T-helper 1 cell treated with Interleukin-12 subunit alpha and Interleukin-12 subunit beta and Interleukin-4 antibody, amounts not matched to agents 30 μg/mL and 1 μg/mL, for 36 hours (primary cell): ENCODE measurements at regions not wholly inside any gene's neighbourhood (a gene's known extent, or its start where the extent isn't known, plus 50 kb on each side); places are given as distances from the start of the nearest gene placed in this dataset.

Experiments
- H3K27ac Mint-ChIP-seq: one replicate; pipeline ENCODE4 v1.8.0; 2021; ENCODE audit warnings: mild to moderate bottlenecking, mixed read lengths
- H3K27me3 Mint-ChIP-seq: one replicate; pipeline ENCODE4 v1.8.0; 2021; ENCODE audit warnings: low read depth, mixed read lengths
- H3K36me3 Mint-ChIP-seq: one replicate; pipeline ENCODE4 v1.8.0; 2021; ENCODE audit warnings: low read depth, mixed read lengths
- H3K4me1 Mint-ChIP-seq: one replicate; pipeline ENCODE4 v1.8.0; 2021; ENCODE audit warnings: low read depth, mixed read lengths
- H3K4me3 Mint-ChIP-seq: one replicate; pipeline ENCODE4 v1.8.0; 2021; ENCODE audit warnings: mild to moderate bottlenecking, moderate library complexity, mixed read lengths
- H3K9me3 Mint-ChIP-seq: one replicate; pipeline ENCODE4 v1.8.0; 2021; ENCODE audit warnings: mixed read lengths

- no peaks in the 10 kb centered on the region for H3K36me3 Mint-ChIP-seq
- no peaks in the 10 kb centered on the region for H3K4me1 Mint-ChIP-seq
- H3K9me3 Mint-ChIP-seq = no peaks in the 10 kb centered on the region
- no peaks in the 10 kb centered on the region for H3K27me3 Mint-ChIP-seq
- no peak overlapping the region for H3K4me3 Mint-ChIP-seq
- no peak overlapping the region for H3K27ac Mint-ChIP-seq
These were observed 53.5 kb downstream of the ZNF608 start for GRCh38 chr5:124692950-124693349.

- Mint-ChIP-seq H3K4me3 (no peak overlapping the region), H3K4me1 (no peaks in the 10 kb centered on the region), H3K9me3 (no peaks in the 10 kb centered on the region), H3K27ac (no peak overlapping the region), H3K27me3 (no peaks in the 10 kb centered on the region), H3K36me3 (no peaks in the 10 kb centered on the region)
These were observed 54.1 kb downstream of the ZNF608 start for GRCh38 chr5:124692324-124692723.

DNA sequence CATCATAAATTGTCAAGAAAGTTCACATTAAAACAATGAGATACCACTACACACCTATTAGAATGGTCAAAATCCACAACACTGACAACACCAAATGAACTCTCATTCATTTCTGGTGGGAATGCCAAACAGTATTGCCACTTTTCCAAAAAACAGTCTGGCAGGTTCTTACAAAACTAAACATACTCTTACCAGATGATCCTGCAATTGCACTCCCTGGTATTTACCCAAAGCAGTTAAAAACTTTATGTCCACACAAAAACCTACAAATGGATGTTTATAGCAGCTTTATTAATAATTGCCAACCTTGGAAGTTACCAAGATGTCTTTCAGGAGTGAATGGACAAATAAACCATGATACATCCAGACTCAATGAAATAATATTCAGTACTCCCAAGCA is 56.8 kb downstream of the ZNF608 start:
- H3K4me1 Mint-ChIP-seq = no peaks in the 10 kb centered on the region
- no peaks in the 10 kb centered on the region for H3K36me3 Mint-ChIP-seq
- H3K4me3 Mint-ChIP-seq = no peak overlapping the region
- H3K27ac Mint-ChIP-seq = no peak overlapping the region
- H3K27me3 Mint-ChIP-seq = no peaks in the 10 kb centered on the region
- H3K9me3 Mint-ChIP-seq = no peaks in the 10 kb centered on the region

DNA sequence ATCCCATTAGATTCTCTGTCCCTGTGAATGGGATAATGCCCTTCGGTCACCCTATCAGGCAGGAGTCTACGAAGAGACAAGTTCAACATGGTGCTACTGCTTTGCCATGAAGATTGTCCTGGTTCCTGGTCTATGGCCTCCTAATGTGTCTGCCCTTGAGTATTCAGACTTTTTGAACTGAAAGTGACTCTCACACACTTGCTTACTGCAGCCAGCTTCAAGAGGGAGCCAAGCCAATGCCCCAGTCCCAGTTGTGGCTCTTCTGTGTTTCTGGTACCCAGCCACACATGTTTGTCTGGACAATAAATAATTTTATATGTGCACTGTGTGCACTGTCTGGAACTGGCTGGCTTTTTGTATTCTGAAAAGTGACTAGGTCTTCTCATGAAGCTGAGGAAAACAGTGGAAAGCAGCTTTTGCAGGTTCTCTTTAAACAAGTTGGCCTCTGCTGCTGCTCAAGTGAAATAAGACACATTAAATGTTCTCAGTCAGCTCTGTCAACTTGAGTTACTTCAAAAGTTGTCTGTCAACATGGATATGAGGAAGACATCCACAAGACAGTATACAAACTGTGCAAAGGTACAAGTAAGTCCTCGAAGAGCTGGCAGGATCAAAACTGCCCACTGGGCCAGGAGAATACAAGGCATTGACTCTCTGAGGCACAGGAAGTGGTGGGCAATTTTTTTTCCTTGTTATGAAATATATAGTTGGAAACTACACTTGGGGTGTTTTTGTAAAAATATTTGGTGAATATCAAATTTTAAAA is 60.0 kb downstream of the ZNF608 start:
- Mint-ChIP-seq H3K9me3 (no peaks in the 10 kb centered on the region), H3K4me3 (no peak overlapping the region), H3K36me3 (no peaks in the 10 kb centered on the region), H3K27ac (no peak overlapping the region), H3K4me1 (no peaks in the 10 kb centered on the region), H3K27me3 (no peaks in the 10 kb centered on the region)

DNA sequence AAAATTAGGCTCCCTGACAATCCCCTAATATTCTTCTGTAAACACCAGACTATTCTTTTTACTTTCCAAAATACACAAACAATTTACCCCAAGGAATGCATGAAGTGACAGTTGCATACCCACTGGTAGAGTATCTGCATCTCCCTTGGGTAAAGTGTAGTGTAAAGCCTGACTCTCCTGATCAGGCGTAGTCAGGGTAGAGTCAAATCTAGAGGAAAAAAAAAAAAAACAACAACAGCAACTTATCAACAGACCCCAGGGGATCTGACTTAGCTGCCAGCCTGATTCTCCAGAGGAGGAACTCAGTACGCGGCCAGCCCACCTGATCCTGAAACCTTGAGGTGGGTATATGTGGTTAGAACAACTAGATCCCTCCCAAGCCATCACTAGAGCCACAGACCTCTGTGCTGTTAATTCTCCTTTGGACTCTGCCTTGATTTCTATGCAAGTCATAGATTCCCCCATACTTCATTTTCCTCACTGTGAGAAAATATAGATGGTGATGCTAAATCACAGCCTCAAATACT is 61.0 kb downstream of the ZNF608 start:
- no peak overlapping the region for H3K27ac Mint-ChIP-seq
- no peaks in the 10 kb centered on the region for H3K9me3 Mint-ChIP-seq
- no peak overlapping the region for H3K4me3 Mint-ChIP-seq
- no peaks in the 10 kb centered on the region for H3K27me3 Mint-ChIP-seq
- H3K4me1 Mint-ChIP-seq = no peaks in the 10 kb centered on the region
- no peaks in the 10 kb centered on the region for H3K36me3 Mint-ChIP-seq

DNA sequence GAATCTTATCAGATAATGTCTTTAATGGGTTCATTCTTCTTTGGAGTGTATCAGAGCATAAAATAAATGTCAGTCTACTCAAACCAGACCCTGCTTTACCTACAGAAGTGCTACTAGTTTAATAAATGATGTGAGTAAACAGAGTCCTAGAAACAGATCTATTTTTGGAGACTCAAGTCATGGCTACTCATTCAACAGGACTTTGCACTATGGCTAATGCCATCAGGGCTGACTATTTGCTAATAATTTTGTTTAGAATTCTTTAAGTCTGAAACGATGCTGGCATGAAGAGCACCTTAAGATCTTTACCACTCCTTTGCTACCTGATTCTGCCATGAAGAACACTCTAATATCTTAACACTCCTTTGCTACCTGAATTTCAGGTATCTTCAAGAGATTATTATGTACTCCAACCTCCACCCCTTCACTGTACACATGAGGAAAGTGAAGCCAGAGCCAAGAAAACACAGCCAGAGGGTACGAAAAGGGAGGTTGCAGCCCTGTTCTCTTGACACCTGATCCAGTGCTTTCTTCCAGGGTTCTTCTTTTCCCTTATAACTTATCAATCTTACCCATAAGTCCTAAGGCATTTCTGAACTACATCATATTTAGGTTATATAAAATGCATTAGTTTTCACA is 62.4 kb downstream of the ZNF608 start:
- no peaks in the 10 kb centered on the region for H3K9me3 Mint-ChIP-seq

GRCh38 chr5:124679578-124680199 is 66.8 kb downstream of the ZNF608 start:
- Mint-ChIP-seq H3K9me3 (no peaks in the 10 kb centered on the region), H3K4me3 (no peak overlapping the region), H3K36me3 (no peaks in the 10 kb centered on the region), H3K27me3 (no peaks in the 10 kb centered on the region), H3K4me1 (no peaks in the 10 kb centered on the region), H3K27ac (no peak overlapping the region)

More for the DNA sequence above, 62.4 kb downstream of the ZNF608 start:
- H3K27me3 Mint-ChIP-seq = no peaks in the 10 kb centered on the region
- no peaks in the 10 kb centered on the region for H3K4me1 Mint-ChIP-seq
- no peak overlapping the region for H3K4me3 Mint-ChIP-seq
- H3K27ac Mint-ChIP-seq = no peak overlapping the region
- no peaks in the 10 kb centered on the region for H3K36me3 Mint-ChIP-seq

GRCh38 chr5:124678922-124679519 is 67.4 kb downstream of the ZNF608 start:
- Mint-ChIP-seq H3K4me3 (no peak overlapping the region), H3K27ac (no peak overlapping the region), H3K9me3 (no peaks in the 10 kb centered on the region), H3K27me3 (no peaks in the 10 kb centered on the region), H3K36me3 (no peaks in the 10 kb centered on the region), H3K4me1 (no peaks in the 10 kb centered on the region)

GRCh38 chr5:124678468-124678867 is 68.0 kb downstream of the ZNF608 start:
- H3K27me3 Mint-ChIP-seq = no peaks in the 10 kb centered on the region
- H3K4me1 Mint-ChIP-seq = no peaks in the 10 kb centered on the region
- no peaks in the 10 kb centered on the region for H3K9me3 Mint-ChIP-seq
- no peak overlapping the region for H3K27ac Mint-ChIP-seq
- H3K4me3 Mint-ChIP-seq = no peak overlapping the region
- no peaks in the 10 kb centered on the region for H3K36me3 Mint-ChIP-seq

GRCh38 chr5:124677374-124678351 is 68.8 kb downstream of the ZNF608 start:
- peaks cover 2% of the 10 kb centered on the region for H3K27me3 Mint-ChIP-seq
- no peaks in the 10 kb centered on the region for H3K4me1 Mint-ChIP-seq
- no peak overlapping the region for H3K4me3 Mint-ChIP-seq
- no peaks in the 10 kb centered on the region for H3K9me3 Mint-ChIP-seq
- no peak overlapping the region for H3K27ac Mint-ChIP-seq
- no peaks in the 10 kb centered on the region for H3K36me3 Mint-ChIP-seq

DNA sequence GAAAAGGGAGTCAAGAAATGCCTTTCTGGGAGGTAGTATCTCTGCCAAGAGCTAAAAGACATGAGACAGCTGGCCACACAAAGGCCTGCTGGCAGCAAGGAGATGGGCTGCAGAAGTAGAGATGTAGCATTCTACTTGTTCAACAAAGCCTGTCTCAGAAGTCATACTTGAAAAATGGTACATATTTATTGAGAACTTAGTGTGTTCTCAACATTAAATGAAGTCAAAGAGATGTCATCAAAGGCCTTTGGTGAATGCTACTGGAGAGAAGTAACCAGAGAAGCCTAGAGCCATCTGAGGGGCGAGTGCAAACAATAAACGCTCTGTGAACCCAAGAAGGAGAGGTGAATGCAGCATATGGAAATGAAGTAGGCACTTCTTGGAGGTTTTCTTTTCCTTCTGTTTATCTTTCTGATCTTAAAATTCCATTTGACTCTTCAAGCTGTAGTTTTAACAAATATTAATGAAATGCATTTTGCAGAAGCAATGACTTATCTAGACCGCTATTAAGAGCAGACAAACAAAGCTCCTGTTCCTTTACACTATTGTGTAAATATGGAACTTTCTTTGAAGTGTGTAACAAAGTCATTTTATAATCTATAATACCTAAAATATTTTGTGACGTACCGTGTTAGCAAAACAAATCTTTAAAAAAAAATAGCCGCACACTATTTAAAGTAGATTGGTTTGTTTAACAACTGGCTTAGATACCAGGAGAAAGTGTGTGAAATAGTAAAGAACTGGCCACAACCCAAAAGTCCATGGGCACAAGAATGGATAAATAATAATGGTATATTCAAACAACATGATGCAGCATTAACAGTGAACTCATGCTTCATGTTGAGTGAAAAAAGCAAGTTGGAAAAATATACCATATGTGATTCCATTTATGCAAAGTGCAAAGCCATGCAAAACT is 70.2 kb downstream of the ZNF608 start:
- Mint-ChIP-seq H3K27me3 (peaks cover 7% of the 10 kb centered on the region), H3K4me3 (no peak overlapping the region), H3K4me1 (no peaks in the 10 kb centered on the region), H3K27ac (no peak overlapping the region), H3K36me3 (no peaks in the 10 kb centered on the region), H3K9me3 (no peaks in the 10 kb centered on the region)

- no peaks in the 10 kb centered on the region for H3K4me1 Mint-ChIP-seq
- H3K27me3 Mint-ChIP-seq = peaks cover 7% of the 10 kb centered on the region
- no peak overlapping the region for H3K27ac Mint-ChIP-seq
- no peaks in the 10 kb centered on the region for H3K36me3 Mint-ChIP-seq
- no peak overlapping the region for H3K4me3 Mint-ChIP-seq
- H3K9me3 Mint-ChIP-seq = no peaks in the 10 kb centered on the region
These were observed 75.2 kb downstream of the ZNF608 start for GRCh38 chr5:124671193-124671592.

GRCh38 chr5:124670722-124671184 is 75.7 kb downstream of the ZNF608 start:
- H3K27me3 Mint-ChIP-seq = peaks cover 7% of the 10 kb centered on the region

More at GRCh38 chr5:124670722-124671184, 75.7 kb downstream of the ZNF608 start:
- H3K4me1 Mint-ChIP-seq = no peaks in the 10 kb centered on the region
- H3K36me3 Mint-ChIP-seq = no peaks in the 10 kb centered on the region
- H3K27ac Mint-ChIP-seq = no peak overlapping the region
- H3K9me3 Mint-ChIP-seq = no peaks in the 10 kb centered on the region
- H3K4me3 Mint-ChIP-seq = no peak overlapping the region
